Muscle layer of colon (tissue), 2 donors: ENCODE measurements at regions not wholly inside any gene's neighbourhood (a gene's known extent, or its start where the extent isn't known, plus 50 kb on each side); places are given as distances from the start of the nearest gene placed in this dataset.

Experiments
- H3K27ac ChIP-seq: one replicate; pipeline ENCODE4 v1.7.0; 2013; ENCODE audit warnings: low read depth, mild to moderate bottlenecking, low read length, moderate library complexity
- H3K27me3 ChIP-seq, 2 donors: one replicate each; pipeline ENCODE4 v1.7.0; 2013; ENCODE audit warnings: low read length in 2 of 2, mild to moderate bottlenecking in 2 of 2; ENCODE audit not compliant: insufficient read depth in 2 of 2, control insufficient read depth in 1 of 2
- H3K36me3 ChIP-seq: one replicate; pipeline ENCODE4 v1.7.0; 2013; ENCODE audit warnings: mild to moderate bottlenecking, low read length; ENCODE audit not compliant: insufficient read depth
- H3K4me1 ChIP-seq: one replicate; pipeline ENCODE4 v1.7.0; 2013; ENCODE audit warnings: mild to moderate bottlenecking, low read length; ENCODE audit not compliant: insufficient read depth
- H3K4me3 ChIP-seq, 2 donors: one replicate each; pipeline ENCODE4 v1.7.0; 2013; ENCODE audit warnings: low read length in 2 of 2, low read depth in 1 of 2, mild to moderate bottlenecking in 1 of 2, moderate library complexity in 1 of 2
- H3K9ac ChIP-seq: one replicate; pipeline ENCODE4 v1.7.0; 2013; ENCODE audit warnings: low read length
- H3K9me3 ChIP-seq: one replicate; pipeline ENCODE4 v1.7.0; 2013; ENCODE audit warnings: mild to moderate bottlenecking, low read length
- donor health status: abdominal sarcoma.
- donor health status: Adenocarcinoma of cecum.

DNA sequence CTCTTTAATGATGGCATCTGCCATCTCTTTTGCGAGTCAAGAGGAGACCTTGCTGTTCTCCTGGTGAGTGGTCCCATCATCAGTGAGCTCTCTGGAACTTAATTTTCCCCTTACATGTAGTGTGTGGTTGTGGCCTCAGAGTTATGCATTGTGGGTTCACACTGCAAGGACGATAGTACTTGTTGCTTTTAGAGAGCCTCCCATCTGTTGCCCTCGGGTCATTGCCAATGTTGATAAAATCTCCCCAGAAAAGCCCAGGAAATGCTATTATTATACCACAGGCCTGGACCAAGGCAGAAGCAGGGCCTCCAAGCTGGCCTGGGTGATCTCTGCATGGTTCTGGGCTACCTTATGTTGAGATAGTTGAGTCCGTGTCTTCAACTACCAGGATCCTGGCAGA, 241.6 kb downstream of the BMP7 start:
- Histone ChIP-seq H3K4me3 (no peak overlapping the region), H3K27me3 (peaks cover 0 to 6% of the 10 kb centered on the region in 2 donors), H3K4me1 (peaks cover 9% of the 10 kb centered on the region), H3K9me3 (no peaks in the 10 kb centered on the region), H3K36me3 (no peaks in the 10 kb centered on the region), H3K9ac (no peak overlapping the region), H3K27ac (no peak overlapping the region)

DNA sequence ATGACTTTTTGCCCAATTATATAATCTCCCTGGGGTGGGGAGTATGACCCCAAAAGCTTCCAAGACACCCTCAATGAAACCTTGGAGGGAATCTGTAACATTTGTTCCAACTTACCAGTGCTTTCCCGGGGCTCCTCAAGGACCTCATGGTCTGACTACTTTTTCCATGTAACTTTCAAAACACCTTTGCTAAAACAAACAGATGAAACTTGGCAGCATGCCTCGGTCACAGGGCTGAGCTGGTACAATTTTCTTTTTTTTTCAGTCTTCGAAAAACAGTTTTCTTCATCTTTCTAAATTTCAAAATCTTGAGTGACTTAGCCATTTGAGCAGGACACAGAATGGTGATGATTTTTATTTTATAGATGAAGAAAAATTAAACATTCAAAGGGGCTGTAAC, 241.2 kb downstream of the BMP7 start:
- H3K27me3 ChIP-seq = peaks cover 0 to 6% of the 10 kb centered on the region in 2 donors
- peaks cover 9% of the 10 kb centered on the region for H3K4me1 ChIP-seq
- no peak overlapping the region for H3K27ac ChIP-seq
- no peaks in the 10 kb centered on the region for H3K36me3 ChIP-seq
- no peaks in the 10 kb centered on the region for H3K9me3 ChIP-seq
- H3K9ac ChIP-seq = no peak overlapping the region
- no peak overlapping the region for H3K4me3 ChIP-seq

- no peaks in the 10 kb centered on the region for H3K9me3 ChIP-seq
- H3K36me3 ChIP-seq = no peaks in the 10 kb centered on the region
- no peak overlapping the region for H3K9ac ChIP-seq
- H3K4me3 ChIP-seq = no peak overlapping the region
- H3K27me3 ChIP-seq = peaks cover 0 to 6% of the 10 kb centered on the region in 2 donors
- no peak overlapping the region for H3K27ac ChIP-seq
- H3K4me1 ChIP-seq = peaks cover 9% of the 10 kb centered on the region
Measured at GRCh38 chr20:57025666-57026224, 240.7 kb downstream of the BMP7 start.

- no peak overlapping the region for H3K4me3 ChIP-seq
- no peak overlapping the region for H3K9ac ChIP-seq
- peaks cover 9% of the 10 kb centered on the region for H3K4me1 ChIP-seq
- H3K36me3 ChIP-seq = no peaks in the 10 kb centered on the region
- H3K27me3 ChIP-seq = no peaks in the 10 kb centered on the region
- H3K27ac ChIP-seq = no peak overlapping the region
- no peaks in the 10 kb centered on the region for H3K9me3 ChIP-seq
Measured at GRCh38 chr20:57027777-57028176, 238.7 kb downstream of the BMP7 start.

DNA sequence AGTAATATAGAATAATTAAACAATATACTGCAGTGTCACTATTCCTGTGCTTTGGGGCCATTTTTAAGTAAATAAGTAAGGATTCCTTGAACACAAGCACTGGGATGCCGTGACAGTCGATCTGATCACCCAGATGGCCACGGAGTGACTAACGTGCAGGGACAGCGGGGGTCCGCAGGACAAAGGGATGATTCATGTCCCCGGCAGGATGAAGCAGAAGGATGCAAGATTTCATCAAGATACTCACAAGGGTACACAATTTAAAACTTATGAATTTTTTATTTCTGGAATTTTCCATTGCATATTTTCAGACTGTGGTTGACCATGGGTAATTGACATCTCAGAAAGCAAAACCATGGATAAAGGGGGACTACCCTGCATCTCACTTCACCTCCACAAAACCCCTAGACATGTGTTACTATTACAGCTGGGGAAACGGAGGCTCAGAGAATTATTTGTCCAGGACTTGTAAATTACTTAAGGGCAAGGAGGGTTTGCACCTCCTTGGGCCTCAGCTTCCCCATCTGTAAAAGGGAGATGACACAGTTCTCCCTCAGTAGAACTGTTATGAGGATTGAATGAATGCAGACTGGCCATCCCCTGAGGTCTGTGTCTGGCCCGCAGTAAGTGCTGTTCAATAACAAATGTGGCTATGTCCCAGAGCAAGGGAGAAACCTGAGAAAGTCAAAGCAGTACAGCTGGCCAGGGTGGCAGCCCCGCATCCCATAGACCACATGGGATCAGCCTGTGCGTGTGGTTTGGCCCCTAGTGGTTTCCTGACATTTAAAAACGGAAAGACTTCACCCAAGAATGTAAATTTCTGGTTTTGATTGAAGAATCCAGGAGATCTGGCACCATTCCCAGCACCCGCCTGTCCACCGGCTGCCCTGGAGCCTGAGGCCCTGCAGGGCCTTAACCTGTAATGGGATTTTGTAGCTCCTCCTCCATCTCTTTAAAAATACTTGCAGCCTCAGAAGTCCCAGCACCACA, 235.5 kb downstream of the BMP7 start:
- Histone ChIP-seq H3K9ac (no peak overlapping the region), H3K4me3 (no peak overlapping the region), H3K9me3 (no peaks in the 10 kb centered on the region), H3K4me1 (no peaks in the 10 kb centered on the region), H3K27me3 (no peaks in the 10 kb centered on the region), H3K36me3 (no peaks in the 10 kb centered on the region), H3K27ac (no peak overlapping the region)

- H3K4me1 ChIP-seq = no peaks in the 10 kb centered on the region
- no peaks in the 10 kb centered on the region for H3K36me3 ChIP-seq
- no peak overlapping the region for H3K27ac ChIP-seq
- no peak overlapping the region for H3K9ac ChIP-seq
- H3K4me3 ChIP-seq = no peak overlapping the region
- H3K9me3 ChIP-seq = no peaks in the 10 kb centered on the region
- H3K27me3 ChIP-seq = no peaks in the 10 kb centered on the region
Measured at GRCh38 chr20:57031867-57032355, 234.5 kb downstream of the BMP7 start.

DNA sequence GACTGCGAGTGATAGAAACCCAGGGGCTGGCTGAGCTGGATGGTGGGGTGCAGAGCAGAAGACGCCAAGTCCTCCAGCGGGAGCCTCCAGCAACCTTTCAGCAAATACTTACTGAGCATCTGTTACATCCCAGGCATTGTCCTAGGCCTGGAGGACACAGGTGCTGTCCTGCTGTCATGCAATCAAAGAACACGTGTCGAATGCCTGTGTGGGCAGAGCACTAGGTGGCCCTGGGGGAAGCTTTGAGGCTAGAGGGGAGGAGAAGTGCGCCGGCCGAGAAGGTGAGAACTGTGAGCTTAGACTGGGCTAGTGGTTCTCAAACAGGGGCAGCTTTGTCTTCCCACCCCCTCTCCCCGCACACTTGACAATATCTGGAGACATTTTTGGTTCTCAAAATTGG, 233.6 kb downstream of the BMP7 start:
- H3K27ac ChIP-seq = no peak overlapping the region
- H3K4me1 ChIP-seq = no peaks in the 10 kb centered on the region
- H3K27me3 ChIP-seq = no peaks in the 10 kb centered on the region
- H3K4me3 ChIP-seq = no peak overlapping the region
- H3K36me3 ChIP-seq = no peaks in the 10 kb centered on the region
- H3K9me3 ChIP-seq = no peaks in the 10 kb centered on the region
- H3K9ac ChIP-seq = no peak overlapping the region

- no peaks in the 10 kb centered on the region for H3K36me3 ChIP-seq
Measured at GRCh38 chr20:57034001-57034400, 232.4 kb downstream of the BMP7 start.

DNA sequence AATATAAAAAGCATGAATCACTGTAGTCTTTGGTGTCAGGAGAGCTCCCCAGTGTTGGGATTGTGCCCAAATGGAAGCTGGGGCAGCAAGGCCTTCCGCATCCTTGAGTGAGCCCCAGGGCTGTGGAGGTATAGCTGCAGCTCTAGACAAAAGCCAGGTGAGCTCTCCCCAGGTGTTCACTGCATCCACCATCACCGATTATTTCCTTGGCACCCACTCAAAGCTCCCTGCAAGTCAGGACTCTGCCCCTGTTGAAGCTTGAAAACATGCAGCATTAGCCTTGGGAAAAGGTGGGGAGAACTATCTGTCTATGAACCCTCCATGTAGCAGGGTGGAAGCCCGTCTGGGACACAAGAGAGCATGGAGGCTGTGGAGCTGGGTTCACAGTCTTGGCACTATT, 228.8 kb downstream of the BMP7 start:
- Histone ChIP-seq H3K4me1 (peaks cover 27% of the 10 kb centered on the region), H3K9me3 (no peaks in the 10 kb centered on the region), H3K9ac (no peak overlapping the region), H3K4me3 (no peak overlapping the region), H3K36me3 (no peaks in the 10 kb centered on the region), H3K27me3 (no peaks in the 10 kb centered on the region), H3K27ac (no peak overlapping the region)

More at GRCh38 chr20:57034001-57034400, 232.4 kb downstream of the BMP7 start:
- Histone ChIP-seq H3K4me1 (no peaks in the 10 kb centered on the region), H3K4me3 (no peak overlapping the region), H3K27ac (no peak overlapping the region), H3K27me3 (no peaks in the 10 kb centered on the region), H3K9me3 (no peaks in the 10 kb centered on the region), H3K9ac (no peak overlapping the region)

DNA sequence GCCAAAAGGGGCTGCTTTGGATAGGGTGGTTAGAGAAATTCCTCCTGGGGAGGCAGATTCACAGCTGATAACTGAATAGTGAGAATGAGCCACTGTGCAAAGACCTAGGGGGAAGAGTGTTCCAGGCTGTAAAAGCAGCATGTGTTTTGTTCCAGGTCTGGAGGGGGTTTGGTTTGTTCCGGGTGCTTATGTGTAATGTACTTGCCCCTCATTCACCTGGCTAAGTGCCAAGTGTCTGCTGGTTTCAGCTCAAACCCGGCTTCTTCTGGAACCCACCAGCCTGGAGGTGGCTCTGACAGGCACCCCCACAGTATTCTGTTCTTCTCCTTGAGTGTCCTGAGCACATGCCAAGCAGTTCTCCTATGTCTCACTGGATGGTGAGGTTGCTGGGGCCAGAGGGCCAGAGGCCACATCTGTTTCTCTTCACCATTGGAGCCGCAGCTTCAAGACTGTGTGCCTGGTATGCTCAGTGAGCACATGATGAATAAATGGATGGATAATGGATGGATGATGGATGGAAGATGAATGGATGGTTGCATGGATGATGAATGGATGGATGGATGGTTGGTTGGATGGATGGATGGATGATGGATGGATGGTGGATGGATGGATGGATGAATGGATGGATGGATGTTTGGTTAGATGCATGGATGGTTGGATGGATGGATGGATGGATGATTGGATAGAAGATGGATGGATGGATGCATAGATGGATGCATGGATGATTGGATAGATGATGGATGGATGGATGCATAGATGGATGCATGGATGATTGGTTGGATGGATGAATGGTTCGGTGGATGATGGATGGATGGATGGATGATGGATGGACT, 227.6 kb downstream of the BMP7 start:
- no peaks in the 10 kb centered on the region for H3K9me3 ChIP-seq
- no peak overlapping the region for H3K27ac ChIP-seq
- H3K27me3 ChIP-seq = no peaks in the 10 kb centered on the region
- peaks cover 31% of the 10 kb centered on the region for H3K4me1 ChIP-seq
- H3K9ac ChIP-seq = no peak overlapping the region
- H3K36me3 ChIP-seq = no peaks in the 10 kb centered on the region
- no peak overlapping the region for H3K4me3 ChIP-seq

- H3K27me3 ChIP-seq = no peaks in the 10 kb centered on the region
- H3K36me3 ChIP-seq = no peaks in the 10 kb centered on the region
- no peaks in the 10 kb centered on the region for H3K9me3 ChIP-seq
- H3K27ac ChIP-seq = no peak overlapping the region
- H3K4me1 ChIP-seq = peaks cover 31% of the 10 kb centered on the region
- H3K4me3 ChIP-seq = no peak overlapping the region
- H3K9ac ChIP-seq = no peak overlapping the region
Measured at GRCh38 chr20:57040466-57040865, 226.0 kb downstream of the BMP7 start.
